Keratinocyte (primary cell): ENCODE measurements at regions not wholly inside any gene's neighbourhood (a gene's known extent, or its start where the extent isn't known, plus 50 kb on each side); places are given as distances from the start of the nearest gene placed in this dataset.

Experiments
- DNase-seq: peaks from one replicate; pipeline ENCODE4 v3.0.0-alpha.2; 2011; ENCODE audit warnings: low read depth, missing footprints, low spot score
- FAIRE-seq: peaks from 2 replicates; lab custom pipeline; 2011; peaks lifted over from hg19 to GRCh38; lab: Jason Lieb, UNC
- H2AFZ ChIP-seq: 2 replicates; pipeline ENCODE4 v1.6.0; 2012; ENCODE audit warnings: low read length, control low read depth, inconsistent platforms; ENCODE audit not compliant: control insufficient read depth
- H3K27ac ChIP-seq: 2 replicates; pipeline ENCODE4 v1.5.1; 2011; ENCODE audit warnings: low read length; ENCODE audit not compliant: control insufficient read depth, insufficient read depth
- H3K27me3 ChIP-seq: 3 replicates; pipeline ENCODE4 v1.6.0; 2011; ENCODE audit warnings: low read length; ENCODE audit not compliant: control insufficient read depth, insufficient read depth; ENCODE audit errors: extremely low read depth
- H3K36me3 ChIP-seq, 2 experiments: 2 replicates in 1 of 2; 3 replicates in 1 of 2; pipeline ENCODE4 v1.5.1; 2011; ENCODE audit warnings: low read length in 2 of 2, mild to moderate bottlenecking in 1 of 2; ENCODE audit not compliant: control insufficient read depth in 2 of 2, insufficient read depth in 2 of 2; ENCODE audit errors: extremely low read depth in 1 of 2
- H3K4me1 ChIP-seq: 3 replicates; pipeline ENCODE4 v1.5.1; 2011; ENCODE audit warnings: low read length; ENCODE audit not compliant: control insufficient read depth, insufficient read depth; ENCODE audit errors: extremely low read depth
- H3K4me2 ChIP-seq: 3 replicates; pipeline ENCODE4 v1.6.0; 2011; ENCODE audit warnings: low read depth, low read length; ENCODE audit not compliant: control insufficient read depth, insufficient read depth; ENCODE audit errors: extremely low read depth
- H3K4me3 ChIP-seq, 3 experiments: fragments of 200-600 bp in 1 of 3; sonication (generic) in 1 of 3; 2 replicates in 2 of 3; 3 replicates in 1 of 3; pipeline ENCODE4 v1.5.1; 2011 to 2016; ENCODE audit warnings: low read length in 3 of 3, mild to moderate bottlenecking in 3 of 3, control low read depth in 2 of 3, inconsistent platforms in 1 of 3, low read depth in 1 of 3, mixed read lengths in 1 of 3, mixed run types in 1 of 3, moderate library complexity in 1 of 3; ENCODE audit not compliant: control insufficient read depth in 2 of 3, insufficient read depth in 2 of 3; ENCODE audit errors: extremely low read depth in 1 of 3
- H3K79me2 ChIP-seq: 2 replicates; pipeline ENCODE4 v1.6.0; 2012; ENCODE audit warnings: low read length; ENCODE audit not compliant: control insufficient read depth, insufficient read depth
- H3K9ac ChIP-seq: 3 replicates; pipeline ENCODE4 v1.6.0; 2011; ENCODE audit warnings: low read length; ENCODE audit not compliant: control insufficient read depth, insufficient read depth; ENCODE audit errors: extremely low read depth
- H3K9me1 ChIP-seq: 3 replicates; pipeline ENCODE4 v1.6.0; 2011; ENCODE audit warnings: low read length; ENCODE audit not compliant: control insufficient read depth, insufficient read depth; ENCODE audit errors: extremely low read depth
- H3K9me3 ChIP-seq: 2 replicates; pipeline ENCODE4 v1.5.1; 2012; ENCODE audit warnings: low read depth, low read length; ENCODE audit not compliant: control insufficient read depth
- H4K20me1 ChIP-seq: 3 replicates; pipeline ENCODE4 v1.6.0; 2011; ENCODE audit warnings: low read length; ENCODE audit not compliant: control insufficient read depth, insufficient read depth; ENCODE audit errors: extremely low read depth
- EZH2 ChIP-seq: IDR thresholded peaks from one replicate; pipeline ENCODE4 v1.6.1; 2012; ENCODE audit warnings: inconsistent platforms, mild to moderate bottlenecking, low read length, moderate library complexity
- dilution Hi-C: fragments of 300-500 bp; cut with MboI; formaldehyde crosslinking; loops from one replicate; pipeline ENCODE4 v1.7.0; 2020; ENCODE audit warnings: low sequenced_read_pairs; ENCODE audit not compliant: extremely low pct_ligation_motif_present
- TF ChIP-seq, protein P1 (sequence below), 3 experiments: IDR thresholded peaks in 1 of 3; conservative IDR thresholded peaks in 1 of 3; optimal IDR thresholded peaks in 1 of 3; 2 replicates in 2 of 3; 3 replicates in 1 of 3; pipeline versions ENCODE3 to v1.5.1; 2011; ENCODE audit warnings: low read length in 3 of 3, mild to moderate bottlenecking in 3 of 3, moderate library complexity in 2 of 3, control low read depth in 1 of 3, inconsistent platforms in 1 of 3; ENCODE audit not compliant: insufficient read depth in 2 of 3; ENCODE audit errors: extremely low read depth in 1 of 3

DNA sequence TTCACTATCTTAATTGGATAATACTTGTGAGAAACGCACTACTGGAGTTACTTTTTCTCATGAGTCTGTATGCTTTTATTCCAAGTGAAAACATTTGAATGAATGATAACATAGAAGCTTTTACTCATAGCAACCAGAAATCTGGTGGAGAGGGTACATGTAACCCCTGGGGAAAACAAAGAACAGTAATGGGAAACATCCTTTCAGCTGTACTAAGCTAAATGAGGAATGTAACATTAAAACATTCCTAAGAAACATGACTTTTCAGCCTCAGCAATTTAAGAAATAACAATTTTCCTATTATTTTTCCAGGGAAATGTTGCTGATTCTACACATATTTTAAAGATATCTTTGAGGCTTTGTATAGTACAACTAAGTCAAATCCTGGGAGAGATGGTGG, 97.2 kb upstream of the CEP126 start:
- no peak for TF ChIP-seq EZH2
- TF ChIP-seq, protein P1, sequence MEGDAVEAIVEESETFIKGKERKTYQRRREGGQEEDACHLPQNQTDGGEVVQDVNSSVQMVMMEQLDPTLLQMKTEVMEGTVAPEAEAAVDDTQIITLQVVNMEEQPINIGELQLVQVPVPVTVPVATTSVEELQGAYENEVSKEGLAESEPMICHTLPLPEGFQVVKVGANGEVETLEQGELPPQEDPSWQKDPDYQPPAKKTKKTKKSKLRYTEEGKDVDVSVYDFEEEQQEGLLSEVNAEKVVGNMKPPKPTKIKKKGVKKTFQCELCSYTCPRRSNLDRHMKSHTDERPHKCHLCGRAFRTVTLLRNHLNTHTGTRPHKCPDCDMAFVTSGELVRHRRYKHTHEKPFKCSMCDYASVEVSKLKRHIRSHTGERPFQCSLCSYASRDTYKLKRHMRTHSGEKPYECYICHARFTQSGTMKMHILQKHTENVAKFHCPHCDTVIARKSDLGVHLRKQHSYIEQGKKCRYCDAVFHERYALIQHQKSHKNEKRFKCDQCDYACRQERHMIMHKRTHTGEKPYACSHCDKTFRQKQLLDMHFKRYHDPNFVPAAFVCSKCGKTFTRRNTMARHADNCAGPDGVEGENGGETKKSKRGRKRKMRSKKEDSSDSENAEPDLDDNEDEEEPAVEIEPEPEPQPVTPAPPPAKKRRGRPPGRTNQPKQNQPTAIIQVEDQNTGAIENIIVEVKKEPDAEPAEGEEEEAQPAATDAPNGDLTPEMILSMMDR (optimal IDR thresholded peaks at IDR 0.05 in 1 of 3, IDR thresholded peaks at IDR 0.05 in 1 of 3, conservative IDR thresholded peaks at IDR 0.05 in 1 of 3; ENCODE audit: extremely low read depth in 1 of 3, insufficient read depth in 2 of 3, low read length in 3 of 3), result no peak
- Histone ChIP-seq H3K27me3 (no peaks in the 10 kb centered on the region), H3K36me3 (no peaks in the 10 kb centered on the region), H3K9me1 (no peaks in the 10 kb centered on the region), H3K27ac (no peak overlapping the region), H2AFZ (no peak overlapping the region), H4K20me1 (no peaks in the 10 kb centered on the region), H3K4me1 (no peaks in the 10 kb centered on the region), H3K79me2 (no peaks in the 10 kb centered on the region), H3K4me2 (no peak overlapping the region), H3K9ac (no peak overlapping the region), H3K4me3 (no peak overlapping the region), H3K9me3 (no peaks in the 10 kb centered on the region)
- DNase-seq (no peak), FAIRE-seq (no peak)
- dilution Hi-C loops, result no loop called here

DNA sequence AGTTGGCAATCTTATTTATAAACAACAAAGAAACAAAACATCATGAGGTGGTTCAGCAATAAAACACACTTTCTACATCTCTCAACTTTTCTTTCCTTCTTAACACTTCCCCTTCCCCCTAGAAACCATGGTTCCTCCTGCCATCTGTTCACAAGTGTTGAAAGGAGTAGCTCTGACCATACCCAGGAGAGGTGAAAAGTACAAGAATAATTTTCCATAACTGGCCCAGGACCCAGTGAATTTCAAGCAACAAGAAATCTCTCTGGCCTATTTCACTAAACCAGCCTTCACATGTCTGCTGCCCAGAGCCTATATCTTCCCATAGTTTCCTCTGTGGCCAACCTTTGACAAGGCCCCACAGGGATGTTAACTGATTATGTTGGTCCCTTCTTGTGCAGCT, 98.2 kb upstream of the CEP126 start:
- Histone ChIP-seq H4K20me1 (no peaks in the 10 kb centered on the region), H3K4me2 (no peak overlapping the region), H3K9ac (no peak overlapping the region), H2AFZ (no peak overlapping the region), H3K4me1 (no peaks in the 10 kb centered on the region), H3K27ac (no peak overlapping the region), H3K9me3 (no peaks in the 10 kb centered on the region), H3K9me1 (no peaks in the 10 kb centered on the region), H3K36me3 (no peaks in the 10 kb centered on the region), H3K79me2 (no peaks in the 10 kb centered on the region), H3K4me3 (no peak overlapping the region), H3K27me3 (no peaks in the 10 kb centered on the region)
- no peak for DNase-seq
- dilution Hi-C loops, result no loop called here
- no peak for TF ChIP-seq EZH2
- TF ChIP-seq, protein P1 (optimal IDR thresholded peaks at IDR 0.05 in 1 of 3, IDR thresholded peaks at IDR 0.05 in 1 of 3, conservative IDR thresholded peaks at IDR 0.05 in 1 of 3; ENCODE audit: extremely low read depth in 1 of 3, insufficient read depth in 2 of 3, low read length in 3 of 3), result no peak
- no peak for FAIRE-seq
